ENCODE measurements at regions not wholly inside any gene's neighbourhood (a gene's known extent, or its start where the extent isn't known, plus 50 kb on each side); places are given as distances from the start of the nearest gene placed in this dataset.

GRCh38 chr2:2930841-2931240 is 446.8 kb downstream of the EIPR1 start:
- TF ChIP-seq CTCF (IDR thresholded peaks at IDR 0.05; ENCODE audit: poor library complexity) (no peak), EZH2 (IDR thresholded peaks at IDR 0.05; ENCODE audit: borderline replicate concordance) (no peak), EZH2phosphoT487 (IDR thresholded peaks at IDR 0.05; ENCODE audit: low read depth, severe bottlenecking, unreplicated experiment) (no peak)
